Colonic mucosa (tissue), 4 donors: ENCODE measurements at regions not wholly inside any gene's neighbourhood (a gene's known extent, or its start where the extent isn't known, plus 50 kb on each side); places are given as distances from the start of the nearest gene placed in this dataset.
"Not testable (repeated sequence)": the region's sequence is repeated elsewhere in the genome, so short reads cannot be mapped to it uniquely, and the experiment has no call there.

Experiments
- DNase-seq: peaks from one replicate; pipeline ENCODE4 v3.0.0-alpha.2; 2020
- H3K27ac ChIP-seq: fragments of 200-600 bp; one replicate; pipeline ENCODE4 v1.8.0; 2021
- H3K27me3 ChIP-seq: fragments of 200-600 bp; one replicate; pipeline ENCODE4 v1.8.0; 2021
- H3K36me3 ChIP-seq: fragments of 200-600 bp; one replicate; pipeline ENCODE4 v1.8.0; 2021
- H3K4me1 ChIP-seq: fragments of 200-600 bp; one replicate; pipeline ENCODE4 v1.8.0; 2021; ENCODE audit warnings: mild to moderate bottlenecking
- H3K4me3 ChIP-seq: fragments of 200-600 bp; one replicate; pipeline ENCODE4 v1.8.0; 2021
- H3K9ac ChIP-seq, 2 donors: one replicate each; pipeline ENCODE4 v1.7.0; 2013; ENCODE audit warnings: control low read depth in 2 of 2, low read depth in 2 of 2, low read length in 2 of 2
- H3K9me3 ChIP-seq: fragments of 200-600 bp; one replicate; pipeline ENCODE4 v1.8.0; 2021
- intact Hi-C: fragments of 100-400 bp; cut with DNase I; formaldehyde crosslinking; loops from one replicate; pipeline ENCODE4 v1.14.1; 2022
- TF ChIP-seq, protein P1 (sequence below): fragments of 200-600 bp; IDR thresholded peaks from one replicate; pipeline ENCODE4 v1.8.0; 2022; ENCODE audit warnings: antibody characterized with exemption, mild to moderate bottlenecking
- donor health status: healthy.
- donor health status: DM: no; HTN: no; CAD: no.
- donor health status: DM: no; HTN: no; CAD: no.

DNA sequence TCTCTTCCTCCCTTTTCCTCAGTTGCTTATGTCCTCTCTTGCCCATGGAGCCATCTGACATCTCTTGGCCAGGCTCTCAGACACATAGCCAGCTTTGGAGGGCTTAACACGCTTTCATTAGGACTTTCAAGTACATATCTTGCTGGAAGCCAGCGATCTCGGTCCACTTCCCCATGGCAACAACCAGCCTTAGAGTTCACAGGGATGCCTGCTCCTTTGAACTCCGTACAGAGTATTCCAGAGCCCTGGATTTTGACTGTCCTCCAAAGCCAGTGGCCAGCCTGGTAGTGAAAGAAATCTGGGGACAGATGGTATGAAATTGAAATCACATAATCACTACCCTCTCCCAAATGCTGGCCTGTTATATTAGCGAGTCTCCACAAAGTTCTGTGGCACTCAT is 370.5 kb upstream of the NPVF start:
- Histone ChIP-seq H3K27me3 (no peaks in the 10 kb centered on the region), H3K9me3 (no peaks in the 10 kb centered on the region)
- intact Hi-C loops = no loop called here

DNA sequence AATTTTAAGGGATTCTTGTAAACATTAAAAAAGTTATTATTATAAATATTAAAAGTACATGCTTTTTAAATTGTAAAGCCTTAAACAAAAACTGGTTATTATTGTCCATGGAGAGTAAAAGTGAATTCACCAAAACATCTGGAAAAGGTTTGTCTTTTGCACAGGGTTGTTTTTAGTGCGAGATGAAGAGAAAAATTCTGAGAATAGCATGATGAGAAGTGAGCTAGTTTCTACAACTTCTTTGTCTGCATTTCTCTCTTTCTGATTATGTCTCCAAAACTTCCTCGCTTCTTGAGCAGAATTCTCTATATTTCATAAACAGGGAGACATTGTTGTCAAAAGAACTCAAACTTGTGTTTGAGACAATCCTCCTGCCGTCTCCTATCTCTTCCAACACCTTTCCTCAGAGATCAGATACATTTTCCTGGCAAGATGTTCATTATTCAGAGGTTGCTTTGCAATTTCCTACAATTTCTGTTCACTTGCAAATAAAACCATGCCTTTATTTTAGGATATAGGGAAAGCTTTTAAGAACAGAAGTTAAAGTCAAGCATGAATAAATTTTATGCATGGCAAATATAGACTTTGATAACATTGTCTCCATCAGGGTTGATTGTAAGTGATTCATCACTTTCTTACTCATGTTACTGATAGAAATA is 372.1 kb upstream of the NPVF start:
- Histone ChIP-seq H3K36me3 (no peaks in the 10 kb centered on the region), H3K27ac (no peak overlapping the region), H3K9ac (no peak overlapping the region), H3K4me1 (no peaks in the 10 kb centered on the region), H3K4me3 (no peak overlapping the region), H3K9me3 (no peaks in the 10 kb centered on the region), H3K27me3 (no peaks in the 10 kb centered on the region)
- DNase-seq = no peak
- TF ChIP-seq, protein P1, sequence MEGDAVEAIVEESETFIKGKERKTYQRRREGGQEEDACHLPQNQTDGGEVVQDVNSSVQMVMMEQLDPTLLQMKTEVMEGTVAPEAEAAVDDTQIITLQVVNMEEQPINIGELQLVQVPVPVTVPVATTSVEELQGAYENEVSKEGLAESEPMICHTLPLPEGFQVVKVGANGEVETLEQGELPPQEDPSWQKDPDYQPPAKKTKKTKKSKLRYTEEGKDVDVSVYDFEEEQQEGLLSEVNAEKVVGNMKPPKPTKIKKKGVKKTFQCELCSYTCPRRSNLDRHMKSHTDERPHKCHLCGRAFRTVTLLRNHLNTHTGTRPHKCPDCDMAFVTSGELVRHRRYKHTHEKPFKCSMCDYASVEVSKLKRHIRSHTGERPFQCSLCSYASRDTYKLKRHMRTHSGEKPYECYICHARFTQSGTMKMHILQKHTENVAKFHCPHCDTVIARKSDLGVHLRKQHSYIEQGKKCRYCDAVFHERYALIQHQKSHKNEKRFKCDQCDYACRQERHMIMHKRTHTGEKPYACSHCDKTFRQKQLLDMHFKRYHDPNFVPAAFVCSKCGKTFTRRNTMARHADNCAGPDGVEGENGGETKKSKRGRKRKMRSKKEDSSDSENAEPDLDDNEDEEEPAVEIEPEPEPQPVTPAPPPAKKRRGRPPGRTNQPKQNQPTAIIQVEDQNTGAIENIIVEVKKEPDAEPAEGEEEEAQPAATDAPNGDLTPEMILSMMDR = no peak
- intact Hi-C loops = no loop called here

More for the DNA sequence above, 370.5 kb upstream of the NPVF start:
- Histone ChIP-seq H3K36me3 (no peaks in the 10 kb centered on the region), H3K9ac (no peak overlapping the region), H3K4me1 (no peaks in the 10 kb centered on the region), H3K27ac (no peak overlapping the region), H3K4me3 (no peak overlapping the region)
- no peak for DNase-seq
- TF ChIP-seq, protein P1 = no peak

DNA sequence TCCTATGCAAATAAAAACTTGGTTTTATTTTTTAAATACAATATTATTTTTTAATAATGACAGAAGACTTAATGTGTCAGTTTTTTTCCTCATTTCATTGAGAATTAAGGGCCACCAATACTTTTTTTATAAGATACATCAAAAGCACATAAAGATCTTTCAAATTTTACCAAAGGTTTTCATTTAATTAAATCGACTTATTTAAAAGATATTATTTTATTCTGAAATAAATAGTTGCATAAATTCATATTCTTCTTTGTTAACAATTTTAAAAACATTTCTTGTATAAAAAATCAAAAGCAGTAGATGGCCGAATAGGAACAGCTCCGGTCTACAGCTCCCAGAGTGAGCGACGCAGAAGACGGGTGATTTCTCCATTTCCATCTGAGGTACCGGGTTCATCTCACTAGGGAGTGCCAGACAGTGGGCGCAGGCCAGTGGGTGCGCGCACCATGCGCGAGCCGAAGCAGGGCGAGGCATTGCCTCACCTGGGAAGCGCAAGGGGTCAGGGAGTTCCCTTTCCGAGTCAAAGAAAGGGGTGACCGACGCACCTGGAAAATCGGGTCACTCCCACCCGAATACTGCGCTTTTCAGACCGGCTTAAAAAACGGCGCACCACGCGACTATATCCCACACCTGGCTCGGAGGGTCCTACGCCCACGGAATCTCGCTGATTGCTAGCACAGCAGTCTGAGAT is 374.6 kb upstream of the NPVF start:
- H3K9me3 ChIP-seq, intact Hi-C loops, H3K27ac ChIP-seq, H3K4me1 ChIP-seq, DNase-seq, H3K9ac ChIP-seq, H3K36me3 ChIP-seq, H3K27me3 ChIP-seq: not testable (repeated sequence)
- peak overlapping the region; percentile 17 for H3K4me3 ChIP-seq

DNA sequence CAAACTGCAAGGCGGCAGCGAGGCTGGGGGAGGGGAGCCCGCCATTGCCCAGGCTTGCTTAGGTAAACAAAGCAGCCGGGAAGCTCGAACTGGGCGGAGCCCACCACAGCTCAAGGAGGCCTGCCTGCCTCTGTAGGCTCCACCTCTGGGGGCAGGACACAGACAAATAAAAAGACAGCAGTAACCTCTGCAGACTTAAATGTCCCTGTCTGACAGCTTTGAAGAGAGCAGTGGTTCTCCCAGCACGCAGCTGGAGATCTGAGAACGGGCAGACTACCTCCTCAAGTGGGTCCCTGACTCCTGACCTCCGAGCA is 375.1 kb upstream of the NPVF start:
- H3K36me3 ChIP-seq, H3K4me1 ChIP-seq, H3K9ac ChIP-seq, H3K27me3 ChIP-seq, DNase-seq, H3K27ac ChIP-seq, intact Hi-C loops, H3K9me3 ChIP-seq: not testable (repeated sequence)
- H3K4me3 ChIP-seq = peak overlapping the region; percentile 17

DNA sequence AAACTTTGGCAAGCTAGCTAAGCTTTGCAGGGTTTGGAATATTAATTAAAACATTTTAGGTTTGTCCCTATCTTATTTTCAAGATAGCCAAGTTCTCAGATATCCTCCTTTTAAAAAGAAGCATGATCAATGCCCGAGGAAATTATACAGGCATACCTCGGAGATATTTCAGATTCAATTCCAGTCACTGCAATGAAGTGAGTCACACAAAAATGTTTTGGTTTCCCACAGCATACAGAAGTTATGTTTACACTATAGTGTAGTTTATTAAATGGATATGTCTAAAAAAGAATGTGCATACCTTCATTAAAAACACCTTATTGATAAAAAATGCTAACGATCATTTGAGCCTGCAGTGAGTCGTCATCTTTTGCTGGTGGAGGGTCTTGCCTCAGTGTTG is 382.9 kb upstream of the NPVF start:
- Histone ChIP-seq H3K27ac (no peak overlapping the region), H3K4me1 (no peaks in the 10 kb centered on the region), H3K9ac (no peak overlapping the region), H3K4me3 (no peak overlapping the region), H3K9me3 (no peaks in the 10 kb centered on the region), H3K27me3 (no peaks in the 10 kb centered on the region), H3K36me3 (no peaks in the 10 kb centered on the region)
- TF ChIP-seq, protein P1 = no peak
- intact Hi-C loops = no loop called here
- no peak for DNase-seq

DNA sequence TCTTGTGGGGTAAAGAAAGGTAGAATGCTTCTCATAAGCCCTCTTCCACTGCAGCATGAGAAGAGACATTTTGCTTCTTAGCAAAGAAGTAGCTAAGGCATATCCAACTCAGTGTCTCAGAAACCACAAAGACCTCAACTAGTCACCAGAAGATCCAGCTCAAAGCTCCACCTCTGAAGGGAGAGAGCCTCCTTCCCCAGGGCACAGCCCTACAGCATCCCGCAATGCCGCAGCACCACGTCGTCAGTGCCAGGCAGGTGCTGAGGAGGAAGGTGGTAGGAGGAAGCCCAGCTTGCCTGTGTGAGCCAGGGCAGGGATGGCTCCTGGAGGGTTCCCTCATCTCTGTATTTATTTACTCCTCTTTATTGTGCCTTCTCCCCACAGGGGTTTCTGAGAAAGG is 385.6 kb upstream of the NPVF start:
- Histone ChIP-seq H3K27ac (no peak overlapping the region), H3K27me3 (no peaks in the 10 kb centered on the region), H3K4me3 (no peak overlapping the region), H3K9me3 (no peaks in the 10 kb centered on the region), H3K4me1 (no peaks in the 10 kb centered on the region), H3K36me3 (no peaks in the 10 kb centered on the region), H3K9ac (no peak overlapping the region)
- TF ChIP-seq, protein P1 = no peak
- intact Hi-C loops = no loop called here
- no peak for DNase-seq
